ENCODE measurements at regions not wholly inside any gene's neighbourhood (a gene's known extent, or its start where the extent isn't known, plus 50 kb on each side); places are given as distances from the start of the nearest gene placed in this dataset.

GRCh38 chr12:114852976-114853529 is 169.1 kb upstream of the TBX3 start:
- TF ChIP-seq CTCF (IDR thresholded peaks at IDR 0.05) (no peak), POLR2A (IDR thresholded peaks at IDR 0.05) (no peak)

Data from Peyer's patch (tissue), 4 donors.